Frontal cortex (tissue), 3 donors: ENCODE measurements at regions not wholly inside any gene's neighbourhood (a gene's known extent, or its start where the extent isn't known, plus 50 kb on each side); places are given as distances from the start of the nearest gene placed in this dataset.
"Not testable (repeated sequence)": the region's sequence is repeated elsewhere in the genome, so short reads cannot be mapped to it uniquely, and the experiment has no call there.

Experiments
- DNase-seq, 2 donors: peaks; one replicate each; pipeline ENCODE4 v3.0.0; 2012; ENCODE audit warnings: low spot score in 2 of 2
- FAIRE-seq: peaks from 2 replicates; lab custom pipeline; 2012; peaks lifted over from hg19 to GRCh38; lab: Jason Lieb, UNC
- donor health status: control.
- donor health status: control.
- donor health status: control.

GRCh38 chr4:116223040-116223732, 862.2 kb downstream of the TRAM1L1 start:
- FAIRE-seq (no peak), DNase-seq (no peak)

GRCh38 chr4:116217781-116218180, 867.6 kb downstream of the TRAM1L1 start:
- FAIRE-seq, result no peak
- no peak for DNase-seq

- no peak for DNase-seq
Observed at GRCh38 chr4:116215622-116216021, 869.8 kb downstream of the TRAM1L1 start.

GRCh38 chr4:116202524-116202923, 882.9 kb downstream of the TRAM1L1 start:
- DNase-seq (no peak), FAIRE-seq (no peak)

More at GRCh38 chr4:116215622-116216021, 869.8 kb downstream of the TRAM1L1 start:
- FAIRE-seq, result no peak

- FAIRE-seq (no peak), DNase-seq (no peak)
Observed at GRCh38 chr4:116197317-116197809, 888.0 kb downstream of the TRAM1L1 start.

GRCh38 chr4:116183241-116183640, 902.1 kb downstream of the TRAM1L1 start:
- FAIRE-seq (no peak), DNase-seq (no peak)

- FAIRE-seq (peak; percentile 91), DNase-seq (peak in 1 of 2 donors; percentile 4)
Observed at GRCh38 chr4:116180157-116180601, 905.2 kb downstream of the TRAM1L1 start.

GRCh38 chr4:116151371-116151770, 934.0 kb downstream of the TRAM1L1 start:
- not testable (repeated sequence) for DNase-seq, FAIRE-seq

- no peak for FAIRE-seq
- no peak for DNase-seq
Observed at GRCh38 chr4:116150152-116150551, 935.2 kb downstream of the TRAM1L1 start.

GRCh38 chr4:116143198-116143597, 942.2 kb downstream of the TRAM1L1 start:
- no peak for FAIRE-seq
- DNase-seq, result no peak

GRCh38 chr4:116132946-116133345, 952.4 kb downstream of the TRAM1L1 start:
- DNase-seq (no peak), FAIRE-seq (no peak)

GRCh38 chr4:116126794-116127193, 958.6 kb downstream of the TRAM1L1 start:
- FAIRE-seq (no peak), DNase-seq (no peak)

- no peak for DNase-seq
- no peak for FAIRE-seq
Observed at GRCh38 chr4:116122124-116122523, 963.3 kb downstream of the TRAM1L1 start.

- FAIRE-seq (no peak), DNase-seq (no peak)
Observed at GRCh38 chr4:116118221-116118620, 967.2 kb downstream of the TRAM1L1 start.

- FAIRE-seq, DNase-seq: not testable (repeated sequence)
Observed at GRCh38 chr4:116112861-116113260, 972.5 kb downstream of the TRAM1L1 start.

GRCh38 chr4:116110713-116111112, 974.7 kb downstream of the TRAM1L1 start:
- FAIRE-seq, result no peak
- DNase-seq, result no peak

GRCh38 chr4:116108606-116109005, 976.8 kb downstream of the TRAM1L1 start:
- DNase-seq (no peak), FAIRE-seq (no peak)

- FAIRE-seq (no peak), DNase-seq (no peak)
Observed at GRCh38 chr4:116101321-116101720, 984.1 kb downstream of the TRAM1L1 start.

- DNase-seq (no peak), FAIRE-seq (peak; percentile 60)
Observed at GRCh38 chr4:116099596-116099995, 985.8 kb downstream of the TRAM1L1 start.

GRCh38 chr4:116097353-116097752, 983.9 kb upstream of the NDST4 start:
- FAIRE-seq, DNase-seq: not testable (repeated sequence)

GRCh38 chr4:116092961-116093360, 979.5 kb upstream of the NDST4 start:
- no peak for FAIRE-seq
- DNase-seq, result no peak

- FAIRE-seq (peak; percentile 30), DNase-seq (no peak)
Observed at GRCh38 chr4:116088771-116089170, 975.4 kb upstream of the NDST4 start.
